HFFc6 (cell line): ENCODE measurements at regions not wholly inside any gene's neighbourhood (a gene's known extent, or its start where the extent isn't known, plus 50 kb on each side); places are given as distances from the start of the nearest gene placed in this dataset.

Experiments used
- DNase-seq: peaks from one replicate; pipeline ENCODE4 v3.0.0-alpha.2; 2018
- H3K27ac Mint-ChIP-seq: 2 replicates; pipeline ENCODE4 v1.8.0; 2020; ENCODE audit warnings: mild to moderate bottlenecking, mixed read lengths
- H3K27me3 Mint-ChIP-seq: 2 replicates; pipeline ENCODE4 v1.8.0; 2021; ENCODE audit warnings: mild to moderate bottlenecking, moderate library complexity, mixed read lengths; ENCODE audit not compliant: insufficient read depth
- H3K36me3 Mint-ChIP-seq: 2 replicates; pipeline ENCODE4 v1.8.0; 2021; ENCODE audit warnings: low read depth, mixed read lengths
- H3K4me1 Mint-ChIP-seq: 2 replicates; pipeline ENCODE4 v1.8.0; 2020; ENCODE audit warnings: low read depth, mixed read lengths
- H3K4me3 Mint-ChIP-seq: 2 replicates; pipeline ENCODE4 v1.8.0; 2020; ENCODE audit warnings: mild to moderate bottlenecking, moderate library complexity, mixed read lengths
- H3K9me3 Mint-ChIP-seq: 2 replicates; pipeline ENCODE4 v1.8.0; 2020; ENCODE audit warnings: mild to moderate bottlenecking, mixed read lengths
- TF ChIP-seq, protein P1 (sequence below): fragments of 200-600 bp; sonication (generic); IDR thresholded peaks from 2 replicates; pipeline ENCODE4 v1.5.0; 2021; ENCODE audit warnings: antibody characterized with exemption, mild to moderate bottlenecking

DNA sequence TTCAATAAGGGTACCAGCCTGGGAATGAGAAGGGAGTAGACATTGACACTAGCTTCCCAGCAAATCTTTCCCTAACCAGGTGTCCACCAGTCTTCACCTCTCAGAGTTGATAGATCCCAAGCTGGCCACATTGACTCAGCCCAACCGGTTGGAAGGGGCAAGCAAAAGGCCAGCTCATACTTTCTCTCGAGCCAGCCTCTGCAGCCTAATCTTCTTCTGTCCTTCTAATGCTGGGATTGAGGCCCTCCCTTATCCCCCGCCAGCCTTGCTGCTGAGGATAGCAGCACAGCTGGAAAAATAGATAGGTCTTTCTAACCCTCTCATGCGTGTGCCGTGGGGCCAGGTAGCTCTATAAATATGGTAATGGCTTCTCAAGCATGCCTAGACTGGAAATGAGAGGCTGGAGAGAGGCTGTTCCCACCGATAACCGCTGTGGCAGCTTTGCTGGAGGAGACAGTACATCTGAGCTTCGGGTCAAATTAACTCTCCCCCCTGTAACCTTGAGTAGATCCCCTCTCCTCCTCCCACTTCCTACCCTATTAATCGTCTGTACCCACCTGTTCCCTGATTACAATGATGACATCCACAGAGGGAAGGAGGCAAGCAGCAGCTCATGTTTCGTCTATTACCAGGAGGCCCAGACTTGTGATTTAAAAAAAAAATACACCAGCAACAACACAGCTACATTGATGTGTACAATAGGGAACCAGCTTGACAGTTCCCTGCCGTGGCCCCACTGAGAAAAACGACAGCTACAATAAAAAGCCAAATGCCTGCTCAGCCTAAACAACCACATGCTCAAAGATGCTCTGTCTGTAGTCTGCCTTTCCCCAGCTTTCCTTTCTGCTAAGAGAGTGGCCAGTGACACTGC is 219.9 kb upstream of the BRINP1 start:
- Mint-ChIP-seq H3K9me3 (peaks cover 30% of the 10 kb centered on the region), H3K27me3 (no peaks in the 10 kb centered on the region), H3K27ac (no peak overlapping the region), H3K36me3 (no peaks in the 10 kb centered on the region), H3K4me3 (no peak overlapping the region), H3K4me1 (no peaks in the 10 kb centered on the region)
- DNase-seq: no peak
- TF ChIP-seq, protein P1, sequence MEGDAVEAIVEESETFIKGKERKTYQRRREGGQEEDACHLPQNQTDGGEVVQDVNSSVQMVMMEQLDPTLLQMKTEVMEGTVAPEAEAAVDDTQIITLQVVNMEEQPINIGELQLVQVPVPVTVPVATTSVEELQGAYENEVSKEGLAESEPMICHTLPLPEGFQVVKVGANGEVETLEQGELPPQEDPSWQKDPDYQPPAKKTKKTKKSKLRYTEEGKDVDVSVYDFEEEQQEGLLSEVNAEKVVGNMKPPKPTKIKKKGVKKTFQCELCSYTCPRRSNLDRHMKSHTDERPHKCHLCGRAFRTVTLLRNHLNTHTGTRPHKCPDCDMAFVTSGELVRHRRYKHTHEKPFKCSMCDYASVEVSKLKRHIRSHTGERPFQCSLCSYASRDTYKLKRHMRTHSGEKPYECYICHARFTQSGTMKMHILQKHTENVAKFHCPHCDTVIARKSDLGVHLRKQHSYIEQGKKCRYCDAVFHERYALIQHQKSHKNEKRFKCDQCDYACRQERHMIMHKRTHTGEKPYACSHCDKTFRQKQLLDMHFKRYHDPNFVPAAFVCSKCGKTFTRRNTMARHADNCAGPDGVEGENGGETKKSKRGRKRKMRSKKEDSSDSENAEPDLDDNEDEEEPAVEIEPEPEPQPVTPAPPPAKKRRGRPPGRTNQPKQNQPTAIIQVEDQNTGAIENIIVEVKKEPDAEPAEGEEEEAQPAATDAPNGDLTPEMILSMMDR: no peak

DNA sequence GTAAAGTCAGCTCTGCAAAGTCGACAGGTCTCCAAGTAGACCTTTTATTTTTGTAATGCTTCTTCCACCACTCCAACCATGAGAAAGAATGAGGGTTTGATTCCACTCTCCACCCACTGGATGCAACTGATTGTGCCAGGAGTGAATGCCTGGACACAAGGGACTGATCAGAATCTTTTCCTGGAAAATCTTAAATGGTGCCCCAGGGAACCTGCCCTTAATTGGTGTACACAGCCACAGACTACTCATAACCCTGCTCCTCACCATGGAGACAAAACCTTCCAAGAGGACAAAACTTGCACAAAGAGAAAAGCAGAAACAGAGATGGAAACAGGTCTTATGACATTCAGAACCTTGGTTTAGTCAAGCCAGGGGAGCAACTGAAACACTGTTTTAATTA is 208.6 kb upstream of the BRINP1 start:
- no peak for DNase-seq
- no peak overlapping the region for H3K4me3 Mint-ChIP-seq
- TF ChIP-seq, protein P1: no peak
- H3K9me3 Mint-ChIP-seq: peaks cover 39% of the 10 kb centered on the region
- H3K36me3 Mint-ChIP-seq: no peaks in the 10 kb centered on the region
- no peaks in the 10 kb centered on the region for H3K4me1 Mint-ChIP-seq
- H3K27ac Mint-ChIP-seq: no peak overlapping the region
- peaks cover 1% of the 10 kb centered on the region; the same call in 1 of the 2 replicates for H3K27me3 Mint-ChIP-seq

DNA sequence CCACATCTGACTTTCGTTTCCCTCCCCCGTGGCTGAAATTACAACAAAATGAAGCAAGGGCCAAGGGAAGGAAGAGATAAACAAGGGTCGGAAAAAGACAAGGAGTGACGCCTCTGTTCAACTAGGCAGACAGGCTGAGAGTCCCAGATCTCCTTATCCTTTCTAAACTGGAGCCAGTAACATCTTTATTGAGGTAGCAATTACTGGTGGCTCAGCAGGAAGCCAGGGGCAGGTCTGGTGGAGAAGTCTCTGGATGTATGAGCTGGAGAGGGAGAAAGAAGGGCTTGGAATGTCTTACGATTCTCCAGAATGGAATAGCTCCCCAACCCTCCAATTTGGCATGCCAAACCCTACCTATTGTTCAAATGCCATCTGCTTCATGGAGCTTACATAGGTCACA is 190.8 kb upstream of the BRINP1 start:
- TF ChIP-seq, protein P1: no peak
- no peak for DNase-seq
- H3K4me3 Mint-ChIP-seq: no peak overlapping the region
- peaks cover 2% of the 10 kb centered on the region; the same call in 1 of the 2 replicates for H3K27me3 Mint-ChIP-seq
- H3K4me1 Mint-ChIP-seq: peaks cover 10% of the 10 kb centered on the region; the same call in 1 of the 2 replicates
- no peak overlapping the region for H3K27ac Mint-ChIP-seq
- H3K9me3 Mint-ChIP-seq: no peaks in the 10 kb centered on the region; the same call in 1 of the 2 replicates
- no peaks in the 10 kb centered on the region for H3K36me3 Mint-ChIP-seq

DNA sequence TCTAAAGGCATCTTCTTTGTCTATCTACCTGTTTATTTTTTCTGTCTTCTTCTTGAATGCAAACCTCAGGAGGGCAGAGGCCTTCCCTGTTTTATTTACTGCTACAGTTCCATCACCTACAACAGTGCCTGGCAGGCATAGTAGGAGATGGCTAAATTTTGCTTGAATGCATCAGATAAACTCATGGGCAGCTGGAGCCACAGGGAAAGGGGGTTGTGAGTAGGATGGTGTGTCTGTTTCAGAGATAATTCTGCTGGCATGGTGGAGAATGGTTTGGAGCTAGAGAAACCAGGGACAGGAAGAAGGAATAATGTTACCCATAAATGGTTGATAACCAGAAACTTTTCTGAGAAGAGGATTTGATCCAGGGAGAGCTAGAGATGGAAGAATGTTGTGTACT is 189.8 kb upstream of the BRINP1 start:
- no peaks in the 10 kb centered on the region; the same call in 1 of the 2 replicates for H3K9me3 Mint-ChIP-seq
- TF ChIP-seq, protein P1: no peak
- peaks cover 2% of the 10 kb centered on the region; the same call in 1 of the 2 replicates for H3K27me3 Mint-ChIP-seq
- H3K36me3 Mint-ChIP-seq: no peaks in the 10 kb centered on the region
- no peak overlapping the region for H3K27ac Mint-ChIP-seq
- no peak overlapping the region for H3K4me3 Mint-ChIP-seq
- peaks cover 10% of the 10 kb centered on the region; the same call in 1 of the 2 replicates for H3K4me1 Mint-ChIP-seq
- DNase-seq: no peak

DNA sequence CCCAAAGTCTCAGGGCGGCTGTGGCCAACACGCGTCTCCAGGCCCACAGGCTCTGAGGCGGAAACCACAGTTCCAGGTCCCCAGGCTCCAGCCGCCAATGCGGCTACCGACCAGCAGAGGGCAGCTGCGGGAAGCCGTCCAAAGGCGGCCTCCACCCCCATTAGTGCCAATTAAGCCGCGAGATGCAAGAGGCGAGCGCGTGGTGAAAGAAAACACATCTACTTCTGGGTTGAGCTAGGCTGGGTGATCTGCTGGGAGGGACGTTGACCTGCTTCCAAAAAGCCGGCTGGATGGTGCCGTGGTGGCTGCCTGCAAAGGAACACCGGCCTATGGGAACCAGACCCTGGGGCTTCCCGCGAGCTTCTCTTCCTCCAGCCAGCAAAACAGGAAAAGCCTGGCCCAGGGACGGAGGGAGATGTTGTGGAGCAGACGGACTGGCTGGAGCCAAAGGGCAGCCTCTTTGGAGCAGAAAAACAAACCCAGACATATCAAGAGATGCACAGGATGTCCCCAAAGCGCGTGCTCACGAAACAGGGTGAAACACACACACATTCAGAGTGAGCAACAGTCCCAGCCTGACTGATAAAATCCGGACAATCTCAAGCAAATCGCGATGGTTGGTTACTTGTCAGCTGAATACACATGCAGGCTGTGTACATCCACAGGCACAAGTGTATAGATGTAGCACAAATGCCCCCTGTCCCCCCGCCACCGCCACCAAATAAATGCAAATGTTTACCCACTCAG is 187.1 kb upstream of the BRINP1 start:
- Mint-ChIP-seq H3K4me3 (peak overlapping the region; percentile 86), H3K9me3 (no peaks in the 10 kb centered on the region; the same call in 1 of the 2 replicates), H3K27me3 (peaks cover 2% of the 10 kb centered on the region; the same call in 1 of the 2 replicates), H3K36me3 (no peaks in the 10 kb centered on the region), H3K4me1 (peaks cover 10% of the 10 kb centered on the region; the same call in 1 of the 2 replicates), H3K27ac (no peak overlapping the region)
- TF ChIP-seq, protein P1: peak; percentile 93
- peak; percentile 49 for DNase-seq
